ENCODE measurements at regions not wholly inside any gene's neighbourhood (a gene's known extent, or its start where the extent isn't known, plus 50 kb on each side); places are given as distances from the start of the nearest gene placed in this dataset.
"Not testable (repeated sequence)": the region's sequence is repeated elsewhere in the genome, so short reads cannot be mapped to it uniquely, and the experiment has no call there.

GRCh38 chr5:179456075-179456474 lies 94.3 kb upstream of the RUFY1 start:
- not testable (repeated sequence) for DNase-seq (ENCODE audit: low read depth)

- DNase-seq (ENCODE audit: low read depth), result no peak
These were observed 95.0 kb upstream of the RUFY1 start for GRCh38 chr5:179455320-179455719.

GRCh38 chr5:179454356-179454755 lies 96.0 kb upstream of the RUFY1 start:
- no peak for DNase-seq (ENCODE audit: low read depth)

GRCh38 chr5:179453616-179454015 lies 96.7 kb upstream of the RUFY1 start:
- no peak for DNase-seq (ENCODE audit: low read depth)

- no peak for DNase-seq (ENCODE audit: low read depth)
These were observed 97.8 kb upstream of the RUFY1 start for GRCh38 chr5:179452356-179453230.

- no peak for DNase-seq (ENCODE audit: low read depth)
These were observed 98.5 kb upstream of the RUFY1 start for GRCh38 chr5:179451828-179452196.

GRCh38 chr5:179451114-179451827 lies 99.1 kb upstream of the RUFY1 start:
- DNase-seq (ENCODE audit: low read depth), result no peak

- not testable (repeated sequence) for DNase-seq (ENCODE audit: low read depth)
These were observed 100.4 kb upstream of the RUFY1 start for GRCh38 chr5:179449950-179450349.

- not testable (repeated sequence) for DNase-seq (ENCODE audit: low read depth)
These were observed 102.1 kb upstream of the RUFY1 start for GRCh38 chr5:179448282-179448681.

- DNase-seq (ENCODE audit: low read depth), result not testable (repeated sequence)
These were observed 97.0 kb upstream of the ADAMTS2 start for GRCh38 chr5:179442289-179442688.

GRCh38 chr5:179439181-179439985 lies 94.1 kb upstream of the ADAMTS2 start:
- no peak for DNase-seq (ENCODE audit: low read depth)

- DNase-seq (ENCODE audit: low read depth), result no peak
These were observed 93.2 kb upstream of the ADAMTS2 start for GRCh38 chr5:179438461-179438860.

GRCh38 chr5:179438011-179438441 lies 92.8 kb upstream of the ADAMTS2 start:
- no peak for DNase-seq (ENCODE audit: low read depth)

GRCh38 chr5:179437341-179438001 lies 92.2 kb upstream of the ADAMTS2 start:
- no peak for DNase-seq (ENCODE audit: low read depth)

GRCh38 chr5:179436321-179437122 lies 91.3 kb upstream of the ADAMTS2 start:
- no peak for DNase-seq (ENCODE audit: low read depth)

- DNase-seq (ENCODE audit: low read depth), result no peak
These were observed 90.6 kb upstream of the ADAMTS2 start for GRCh38 chr5:179435731-179436315.

- DNase-seq (ENCODE audit: low read depth), result no peak
These were observed 89.9 kb upstream of the ADAMTS2 start for GRCh38 chr5:179435181-179435580.

GRCh38 chr5:179432547-179432946 lies 87.3 kb upstream of the ADAMTS2 start:
- DNase-seq (ENCODE audit: low read depth), result no peak

- no peak for DNase-seq (ENCODE audit: low read depth)
These were observed 86.1 kb upstream of the ADAMTS2 start for GRCh38 chr5:179431221-179431824.

Data from RPMI7951 (cell line).